ENCODE measurements at regions not wholly inside any gene's neighbourhood (a gene's known extent, or its start where the extent isn't known, plus 50 kb on each side); places are given as distances from the start of the nearest gene placed in this dataset.

- no peak for TF ChIP-seq POLR2AphosphoS5 (IDR thresholded peaks at IDR 0.05; ENCODE audit: low read depth, low read length)
- no peak for TF ChIP-seq SMC3 (IDR thresholded peaks at IDR 0.05; ENCODE audit: low read depth, low read length)
- TF ChIP-seq ELF1 (IDR thresholded peaks at IDR 0.05): no peak
- no peak for TF ChIP-seq CTCF (IDR thresholded peaks at IDR 0.05)
- no peak for TF ChIP-seq JUND (IDR thresholded peaks at IDR 0.05)
- TF ChIP-seq NRF1 (IDR thresholded peaks at IDR 0.05; ENCODE audit: low read depth, low read length): no peak
- TF ChIP-seq ZBTB33 (IDR thresholded peaks at IDR 0.05; ENCODE audit: borderline replicate concordance, low read depth): no peak
- no peak for TF ChIP-seq PBX3 (IDR thresholded peaks at IDR 0.05)
These were observed 113.7 kb downstream of the BMP4 start for GRCh38 chr14:53842938-53843337.
